Skin of body (tissue), 1 donor: ENCODE measurements at regions not wholly inside any gene's neighbourhood (a gene's known extent, or its start where the extent isn't known, plus 50 kb on each side); places are given as distances from the start of the nearest gene placed in this dataset.
A peak's percentile ranks its signal among the peaks of the same experiment; 100 is the strongest.
"Not testable (repeated sequence)": the region's sequence is repeated elsewhere in the genome, so short reads cannot be mapped to it uniquely, and the experiment has no call there.

ENCODE experiments used
- DNase-seq: peaks from one replicate; lab custom pipeline; 2025; lab: John Stamatoyannopoulos, UW

DNA sequence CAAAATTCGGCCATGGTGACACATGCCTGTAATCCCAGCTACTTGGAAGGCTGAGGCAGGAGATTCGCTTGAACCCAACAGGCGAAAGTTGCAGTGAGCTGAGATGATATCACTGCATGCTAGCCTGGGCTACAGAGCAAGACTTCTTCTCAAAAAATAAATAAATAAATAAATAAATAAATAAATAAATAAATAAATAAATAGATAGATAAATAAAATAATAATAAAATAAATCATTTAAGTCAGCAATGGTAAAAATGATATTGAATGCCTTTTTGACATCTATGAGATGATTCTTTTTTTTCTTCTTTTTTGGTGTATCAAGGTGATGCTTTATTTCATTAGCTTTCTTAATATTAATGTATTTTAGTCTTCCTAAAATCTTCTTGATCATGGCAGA is 221.7 kb upstream of the RXFP2 start:
- DNase-seq: no peak

DNA sequence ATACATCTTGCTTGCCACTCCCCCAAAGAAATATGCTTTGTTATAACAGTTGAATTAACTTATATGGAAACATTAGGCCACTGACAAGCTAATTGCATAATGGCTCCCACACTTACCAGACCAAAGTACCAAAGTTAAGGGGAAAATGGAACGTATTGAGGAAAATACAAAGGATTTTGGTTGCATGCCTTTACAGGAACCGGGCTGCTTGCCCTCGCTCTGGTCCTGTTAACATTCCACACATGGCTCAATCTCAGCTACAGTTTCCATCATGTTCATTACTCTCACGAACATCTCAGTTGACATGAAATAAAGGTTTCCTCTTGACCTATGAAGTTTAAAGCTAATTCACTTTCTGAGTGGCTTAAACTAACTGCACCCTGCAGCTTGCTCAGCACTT is 220.7 kb upstream of the RXFP2 start:
- DNase-seq: no peak

- DNase-seq: no peak
Observed at GRCh38 chr13:31521435-31521834, 217.9 kb upstream of the RXFP2 start.

DNA sequence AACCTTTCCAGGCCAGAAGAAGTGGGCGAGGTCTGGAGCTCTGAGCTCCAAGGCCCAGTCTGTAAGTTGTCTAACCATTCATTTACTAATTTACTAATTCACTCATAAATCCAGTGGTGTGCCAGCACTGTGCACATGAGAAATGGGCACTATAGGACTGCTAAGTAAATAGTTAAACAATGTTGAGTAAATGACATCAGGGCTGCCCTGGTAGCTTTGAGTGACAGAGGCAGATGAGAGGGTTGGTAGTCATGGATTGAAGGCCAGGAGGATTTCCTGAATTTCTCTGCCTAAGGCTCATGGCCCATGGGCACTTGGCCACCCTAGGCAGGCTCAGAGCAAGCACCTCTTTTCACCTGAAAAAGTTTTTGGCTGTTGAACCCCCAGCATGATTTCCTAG is 216.9 kb upstream of the RXFP2 start:
- no peak for DNase-seq

GRCh38 chr13:31528176-31528575 is 211.2 kb upstream of the RXFP2 start:
- no peak for DNase-seq

GRCh38 chr13:31528758-31529157 is 210.6 kb upstream of the RXFP2 start:
- no peak for DNase-seq

GRCh38 chr13:31530922-31531321 is 208.4 kb upstream of the RXFP2 start:
- no peak for DNase-seq

- DNase-seq: no peak
Observed at GRCh38 chr13:31537052-31537451, 202.3 kb upstream of the RXFP2 start.

DNA sequence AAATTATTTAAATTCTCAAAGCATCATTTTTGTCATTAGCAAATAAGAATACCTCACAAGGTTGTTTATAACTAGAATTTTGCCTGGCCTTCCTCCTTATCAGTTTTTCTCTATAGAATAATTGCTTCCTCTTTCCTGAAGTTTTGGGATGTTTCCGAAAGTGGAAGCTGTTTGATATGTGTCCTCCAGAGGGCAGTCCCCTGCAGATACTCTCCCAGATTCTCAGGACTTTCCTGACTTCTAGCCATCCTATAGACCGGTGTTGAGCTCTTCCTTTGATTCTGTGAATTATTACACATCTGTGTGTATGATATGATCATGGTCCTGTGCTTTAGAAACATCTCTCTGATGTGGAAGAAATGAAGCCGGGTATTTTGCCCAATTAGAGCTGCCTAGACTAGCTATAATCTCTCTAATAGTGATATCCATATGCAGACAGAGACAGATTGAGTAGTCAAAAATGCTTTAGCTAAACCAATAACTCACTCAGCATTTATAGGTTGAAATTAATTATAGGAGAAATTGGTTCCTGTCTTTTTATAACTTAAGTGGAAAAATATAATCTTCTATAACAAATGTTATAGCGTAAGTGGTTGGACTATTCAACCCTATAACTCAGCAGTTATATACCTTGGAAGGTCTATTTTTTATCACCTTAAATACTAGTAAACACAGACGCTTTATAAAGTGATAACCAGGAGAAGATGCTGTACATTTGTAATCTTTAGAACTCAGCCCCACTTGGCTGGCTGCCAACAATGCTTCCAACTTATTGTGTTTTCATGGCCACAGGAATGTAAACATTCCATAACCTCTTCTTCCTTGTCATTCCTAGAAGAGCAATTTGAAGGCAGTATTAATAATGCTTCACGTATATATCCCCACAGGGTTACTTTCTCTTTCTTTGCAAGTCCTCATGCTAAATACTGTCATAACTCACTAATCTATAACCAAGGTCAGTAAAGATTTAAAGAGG is 201.0 kb upstream of the RXFP2 start:
- no peak for DNase-seq

DNA sequence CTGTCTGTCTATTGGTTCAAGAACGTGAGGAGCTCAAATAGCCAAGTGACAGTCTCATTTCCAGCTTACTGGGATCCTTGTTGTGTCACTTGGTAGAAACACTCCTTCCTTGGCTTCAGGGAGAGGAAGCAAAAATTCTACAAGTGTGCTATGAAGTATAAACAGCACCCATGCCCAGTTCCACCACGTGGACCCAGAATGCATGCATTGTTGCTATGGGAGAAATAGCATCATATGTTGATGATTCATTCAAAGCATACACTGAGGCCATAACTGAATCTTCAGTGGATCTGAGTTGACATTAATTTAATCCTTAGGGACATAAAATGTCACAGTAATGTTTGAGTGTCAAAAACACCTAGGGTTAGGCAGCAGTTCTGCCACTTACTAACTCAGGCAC is 199.0 kb upstream of the RXFP2 start:
- no peak for DNase-seq

DNA sequence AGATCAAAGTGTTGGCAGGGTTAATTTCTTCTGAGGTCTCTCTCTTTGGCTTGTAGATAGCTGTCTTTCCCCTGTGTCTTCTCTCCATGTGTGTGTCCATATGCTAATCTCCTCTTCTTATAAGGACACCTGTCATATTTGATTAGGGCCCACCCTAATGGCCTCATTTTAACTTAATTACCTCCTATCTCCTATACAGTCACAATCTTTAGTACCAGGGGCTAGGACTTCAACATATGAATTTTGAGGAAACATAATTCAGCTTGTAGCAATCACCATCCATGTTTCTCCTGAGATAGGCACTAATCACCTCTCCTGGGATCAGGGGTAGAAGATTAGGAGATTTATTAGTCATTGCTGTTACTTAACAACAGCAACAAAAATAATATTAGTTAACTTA is 196.1 kb upstream of the RXFP2 start:
- DNase-seq: no peak

GRCh38 chr13:31545616-31546015 is 193.7 kb upstream of the RXFP2 start:
- no peak for DNase-seq

- no peak for DNase-seq
Observed at GRCh38 chr13:31556376-31556775, 182.9 kb upstream of the RXFP2 start.

- DNase-seq: not testable (repeated sequence)
Observed at GRCh38 chr13:31584221-31584620, 155.1 kb upstream of the RXFP2 start.

- DNase-seq: no peak
Observed at GRCh38 chr13:31587698-31588266, 151.5 kb upstream of the RXFP2 start.

GRCh38 chr13:31588316-31588715 is 151.0 kb upstream of the RXFP2 start:
- DNase-seq: no peak

DNA sequence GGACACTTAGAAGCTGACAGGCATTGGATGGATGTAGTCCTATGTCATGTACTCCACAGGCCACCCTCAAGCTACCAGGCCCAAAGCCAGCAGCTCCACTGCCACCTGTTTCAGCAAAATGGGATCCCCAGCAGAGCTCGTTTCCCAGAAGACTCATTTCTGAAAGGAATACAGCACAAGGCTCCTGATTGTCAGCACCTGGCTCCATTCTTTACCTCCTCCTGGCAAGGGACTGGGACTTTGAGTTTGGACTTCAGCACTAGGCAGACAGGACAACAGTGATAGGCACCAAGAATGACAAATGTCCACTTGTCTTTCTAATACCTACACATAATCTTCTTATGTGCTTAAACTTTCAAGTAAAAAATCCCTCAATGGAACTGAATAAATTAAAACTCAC is 150.4 kb upstream of the RXFP2 start:
- no peak for DNase-seq

DNA sequence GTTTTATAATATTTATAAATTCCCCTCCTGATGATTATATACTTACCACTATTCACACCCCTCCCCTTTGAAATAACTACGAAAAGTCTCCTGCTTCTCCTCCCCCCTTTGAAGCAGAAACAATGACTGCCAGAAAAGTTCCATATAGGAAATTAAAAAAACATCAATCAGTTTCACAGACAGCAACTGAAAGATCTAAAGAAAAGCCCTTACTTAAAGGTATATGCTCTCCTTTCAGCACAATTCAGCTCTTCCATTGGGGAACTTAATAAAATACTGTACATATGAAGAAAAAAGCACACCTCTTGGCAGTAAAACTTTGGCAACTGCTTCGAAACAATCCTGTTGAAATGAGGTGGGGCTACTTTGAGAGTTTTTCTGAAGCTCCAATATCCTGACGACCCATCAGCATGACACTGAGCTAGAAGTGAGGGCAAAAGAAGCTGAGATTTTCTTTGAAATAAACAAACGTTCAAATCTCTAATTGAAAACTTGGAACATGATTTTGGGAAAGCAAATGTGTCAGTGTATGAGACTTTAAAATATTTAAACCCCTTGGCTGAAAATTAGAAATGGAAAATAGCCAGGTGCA is 147.6 kb upstream of the RXFP2 start:
- DNase-seq: no peak

- no peak for DNase-seq
Observed at GRCh38 chr13:31594056-31594455, 145.3 kb upstream of the RXFP2 start.

- DNase-seq: peak; percentile 4
Observed at GRCh38 chr13:31595563-31595962, 143.8 kb upstream of the RXFP2 start.

GRCh38 chr13:31598990-31599389 is 140.3 kb upstream of the RXFP2 start:
- DNase-seq: no peak

- DNase-seq: no peak
Observed at GRCh38 chr13:31605076-31605860, 134.1 kb upstream of the RXFP2 start.
